ENCODE measurements at regions not wholly inside any gene's neighbourhood (a gene's known extent, or its start where the extent isn't known, plus 50 kb on each side); places are given as distances from the start of the nearest gene placed in this dataset.

- TF ChIP-seq, protein P1, sequence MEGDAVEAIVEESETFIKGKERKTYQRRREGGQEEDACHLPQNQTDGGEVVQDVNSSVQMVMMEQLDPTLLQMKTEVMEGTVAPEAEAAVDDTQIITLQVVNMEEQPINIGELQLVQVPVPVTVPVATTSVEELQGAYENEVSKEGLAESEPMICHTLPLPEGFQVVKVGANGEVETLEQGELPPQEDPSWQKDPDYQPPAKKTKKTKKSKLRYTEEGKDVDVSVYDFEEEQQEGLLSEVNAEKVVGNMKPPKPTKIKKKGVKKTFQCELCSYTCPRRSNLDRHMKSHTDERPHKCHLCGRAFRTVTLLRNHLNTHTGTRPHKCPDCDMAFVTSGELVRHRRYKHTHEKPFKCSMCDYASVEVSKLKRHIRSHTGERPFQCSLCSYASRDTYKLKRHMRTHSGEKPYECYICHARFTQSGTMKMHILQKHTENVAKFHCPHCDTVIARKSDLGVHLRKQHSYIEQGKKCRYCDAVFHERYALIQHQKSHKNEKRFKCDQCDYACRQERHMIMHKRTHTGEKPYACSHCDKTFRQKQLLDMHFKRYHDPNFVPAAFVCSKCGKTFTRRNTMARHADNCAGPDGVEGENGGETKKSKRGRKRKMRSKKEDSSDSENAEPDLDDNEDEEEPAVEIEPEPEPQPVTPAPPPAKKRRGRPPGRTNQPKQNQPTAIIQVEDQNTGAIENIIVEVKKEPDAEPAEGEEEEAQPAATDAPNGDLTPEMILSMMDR (IDR thresholded peaks at IDR 0.05), result no peak
- TF ChIP-seq POLR2A (IDR thresholded peaks at IDR 0.05), result no peak
- ATAC-seq, result no peak
- intact Hi-C loops (cut with DNase I), result no loop called here
- 75 to 80% methylated on average over 14 to 15 of the region's 15 CpGs for whole genome bisulfite sequencing, 2 donors
- Histone ChIP-seq H3K36me3 (replicated peaks in 1 of 2; ENCODE audit: insufficient read depth in 1 of 2, low read depth in 2 of 2) (no peaks in the 10 kb centered on the region), H3K4me3 (no peak overlapping the region), H3K4me1 (no peaks in the 10 kb centered on the region), H3K27me3 (no peaks in the 10 kb centered on the region), H3K27ac (no peak overlapping the region), H3K9me3 (no peaks in the 10 kb centered on the region)
- no peak for DNase-seq
Observed at GRCh38 chr20:47867831-47868230, 82.5 kb upstream of the SULF2 start.

GRCh38 chr20:47866480-47866879 lies 81.2 kb upstream of the SULF2 start:
- Histone ChIP-seq H3K27ac (no peak overlapping the region), H3K27me3 (no peaks in the 10 kb centered on the region), H3K4me1 (no peaks in the 10 kb centered on the region), H3K4me3 (no peak overlapping the region), H3K36me3 (replicated peaks in 1 of 2; ENCODE audit: insufficient read depth in 1 of 2, low read depth in 2 of 2) (no peaks in the 10 kb centered on the region), H3K9me3 (no peaks in the 10 kb centered on the region)
- ATAC-seq, result no peak
- WGBS, 2 donors, result 70 to 79% methylated on average over 10 of the region's 10 CpGs
- no peak for TF ChIP-seq POLR2A (IDR thresholded peaks at IDR 0.05)
- TF ChIP-seq, protein P1 (IDR thresholded peaks at IDR 0.05), result no peak
- intact Hi-C loops (cut with DNase I), result no loop called here
- no peak for DNase-seq

DNA sequence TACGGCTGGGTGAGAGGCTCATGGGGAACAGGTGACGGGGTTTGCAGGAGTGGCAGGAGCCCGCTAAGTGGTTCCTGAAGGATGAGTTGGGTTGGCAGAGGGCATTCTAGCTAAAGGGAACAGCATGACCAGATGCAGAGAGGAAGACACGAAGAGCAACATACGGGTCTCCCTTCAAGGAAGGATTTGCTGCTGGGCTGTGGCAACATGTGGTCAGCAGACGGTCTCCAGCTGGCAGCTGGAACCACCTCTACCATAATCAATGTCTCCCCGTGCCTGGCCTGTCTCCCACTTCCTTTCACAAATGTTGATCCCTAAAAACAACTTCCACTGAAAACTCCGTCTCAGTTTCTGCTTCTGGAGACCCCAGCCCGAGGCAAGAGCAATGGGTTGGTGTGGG lies 80.6 kb upstream of the SULF2 start:
- H3K4me1 ChIP-seq, result no peaks in the 10 kb centered on the region
- H3K27me3 ChIP-seq, result no peaks in the 10 kb centered on the region
- H3K9me3 ChIP-seq, result no peaks in the 10 kb centered on the region
- intact Hi-C loops (cut with DNase I), result no loop called here
- no peak overlapping the region for H3K27ac ChIP-seq
- H3K4me3 ChIP-seq, result no peak overlapping the region
- TF ChIP-seq POLR2A (IDR thresholded peaks at IDR 0.05), result no peak
- TF ChIP-seq, protein P1 (IDR thresholded peaks at IDR 0.05), result no peak
- DNase-seq, result no peak
- WGBS, 2 donors, result 59 to 62% methylated on average over 9 of the region's 9 CpGs
- ATAC-seq, result no peak
- no peaks in the 10 kb centered on the region for H3K36me3 ChIP-seq (replicated peaks in 1 of 2; ENCODE audit: insufficient read depth in 1 of 2, low read depth in 2 of 2)

GRCh38 chr20:47865451-47865850 lies 80.2 kb upstream of the SULF2 start:
- no peaks in the 10 kb centered on the region for H3K27me3 ChIP-seq
- DNase-seq (no peak), ATAC-seq (no peak)
- whole genome bisulfite sequencing, 2 donors, result 44 to 54% methylated on average over 5 of the region's 5 CpGs
- H3K27ac ChIP-seq, result no peak overlapping the region
- H3K4me1 ChIP-seq, result no peaks in the 10 kb centered on the region
- intact Hi-C loops (cut with DNase I), result no loop called here
- TF ChIP-seq, protein P1 (IDR thresholded peaks at IDR 0.05), result no peak
- no peak for TF ChIP-seq POLR2A (IDR thresholded peaks at IDR 0.05)
- no peak overlapping the region for H3K4me3 ChIP-seq
- H3K36me3 ChIP-seq (replicated peaks in 1 of 2; ENCODE audit: insufficient read depth in 1 of 2, low read depth in 2 of 2), result no peaks in the 10 kb centered on the region
- no peaks in the 10 kb centered on the region for H3K9me3 ChIP-seq

GRCh38 chr20:47863981-47864380 lies 78.7 kb upstream of the SULF2 start:
- no peak for TF ChIP-seq POLR2A (IDR thresholded peaks at IDR 0.05)
- TF ChIP-seq, protein P1 (IDR thresholded peaks at IDR 0.05), result no peak
- intact Hi-C loops (cut with DNase I), result no loop called here
- ATAC-seq, result no peak
- H3K4me1 ChIP-seq, result no peaks in the 10 kb centered on the region
- no peaks in the 10 kb centered on the region for H3K9me3 ChIP-seq
- no peaks in the 10 kb centered on the region for H3K36me3 ChIP-seq (replicated peaks in 1 of 2; ENCODE audit: insufficient read depth in 1 of 2, low read depth in 2 of 2)
- DNase-seq, result no peak
- WGBS, 2 donors, result 62 to 70% methylated on average over 2 of the region's 2 CpGs
- no peak overlapping the region for H3K27ac ChIP-seq
- H3K27me3 ChIP-seq, result no peaks in the 10 kb centered on the region
- H3K4me3 ChIP-seq, result no peak overlapping the region

All from body of pancreas (tissue), 4 donors.